IgD-negative memory B cell (primary cell): ENCODE measurements at regions not wholly inside any gene's neighbourhood (a gene's known extent, or its start where the extent isn't known, plus 50 kb on each side); places are given as distances from the start of the nearest gene placed in this dataset.
A peak's percentile ranks its signal among the peaks of the same experiment; 100 is the strongest.

Source experiments
- H3K27ac Mint-ChIP-seq, 3 donors: one replicate each; pipeline ENCODE4 v1.8.0; 2020 to 2022; ENCODE audit warnings: mild to moderate bottlenecking in 3 of 3, mixed read lengths in 3 of 3, moderate library complexity in 1 of 3
- H3K27me3 Mint-ChIP-seq: one replicate; pipeline ENCODE4 v1.8.0; 2021; ENCODE audit warnings: mixed read lengths
- H3K36me3 Mint-ChIP-seq: one replicate; pipeline ENCODE4 v1.8.0; 2020; ENCODE audit warnings: mild to moderate bottlenecking, mixed read lengths
- H3K4me1 Mint-ChIP-seq, 3 donors: one replicate each; pipeline ENCODE4 v1.8.0; 2020 to 2022; ENCODE audit warnings: mixed read lengths in 3 of 3, mild to moderate bottlenecking in 1 of 3
- H3K4me3 Mint-ChIP-seq, 4 donors: one replicate each; pipeline ENCODE4 v1.8.0; 2020 to 2022; ENCODE audit warnings: mild to moderate bottlenecking in 4 of 4, mixed read lengths in 4 of 4, moderate library complexity in 3 of 4
- H3K9me3 Mint-ChIP-seq, 3 donors: one replicate each; pipeline ENCODE4 v1.8.0; 2020 to 2021; ENCODE audit warnings: mixed read lengths in 3 of 3, mild to moderate bottlenecking in 1 of 3

- Mint-ChIP-seq H3K4me3 (no peak overlapping the region), H3K4me1 (no peaks in the 10 kb centered on the region), H3K27ac (no peak overlapping the region), H3K27me3 (peaks cover 7% of the 10 kb centered on the region), H3K9me3 (peaks cover 0 to 2% (median 0%) of the 10 kb centered on the region in 3 donors), H3K36me3 (peaks cover 2% of the 10 kb centered on the region)
These were observed 415.3 kb upstream of the ID2 start for GRCh38 chr2:8266563-8266962.

GRCh38 chr2:8267048-8267447, 414.8 kb upstream of the ID2 start:
- H3K4me1 Mint-ChIP-seq: no peaks in the 10 kb centered on the region
- H3K27me3 Mint-ChIP-seq: peaks cover 6% of the 10 kb centered on the region
- H3K9me3 Mint-ChIP-seq: peaks cover 0 to 2% (median 2%) of the 10 kb centered on the region in 3 donors
- H3K27ac Mint-ChIP-seq: no peak overlapping the region
- H3K36me3 Mint-ChIP-seq: peaks cover 2% of the 10 kb centered on the region
- no peak overlapping the region for H3K4me3 Mint-ChIP-seq

GRCh38 chr2:8267721-8268120, 414.1 kb upstream of the ID2 start:
- Mint-ChIP-seq H3K4me3 (no peak overlapping the region), H3K4me1 (no peaks in the 10 kb centered on the region), H3K36me3 (peaks cover 2% of the 10 kb centered on the region), H3K27me3 (peaks cover 8% of the 10 kb centered on the region), H3K9me3 (peaks cover 0 to 2% (median 2%) of the 10 kb centered on the region in 3 donors), H3K27ac (no peak overlapping the region)

- H3K9me3 Mint-ChIP-seq: peaks cover 0 to 2% (median 2%) of the 10 kb centered on the region in 3 donors
- H3K27ac Mint-ChIP-seq: no peak overlapping the region
- H3K4me3 Mint-ChIP-seq: no peak overlapping the region
- H3K4me1 Mint-ChIP-seq: no peaks in the 10 kb centered on the region
- peaks cover 9% of the 10 kb centered on the region for H3K27me3 Mint-ChIP-seq
- H3K36me3 Mint-ChIP-seq: peaks cover 2% of the 10 kb centered on the region
These were observed 413.6 kb upstream of the ID2 start for GRCh38 chr2:8268172-8268783.

GRCh38 chr2:8270699-8271098, 411.2 kb upstream of the ID2 start:
- Mint-ChIP-seq H3K27ac (no peak overlapping the region), H3K36me3 (no peaks in the 10 kb centered on the region), H3K4me1 (no peaks in the 10 kb centered on the region), H3K27me3 (peaks cover 10% of the 10 kb centered on the region), H3K9me3 (peaks cover 3 to 7% (median 6%) of the 10 kb centered on the region in 3 donors), H3K4me3 (no peak overlapping the region)

- no peak overlapping the region for H3K4me3 Mint-ChIP-seq
- H3K4me1 Mint-ChIP-seq: no peaks in the 10 kb centered on the region
- peaks cover 4% of the 10 kb centered on the region for H3K36me3 Mint-ChIP-seq
- no peak overlapping the region for H3K27ac Mint-ChIP-seq
- peaks cover 6 to 13% (median 7%) of the 10 kb centered on the region in 3 donors for H3K9me3 Mint-ChIP-seq
- H3K27me3 Mint-ChIP-seq: peaks cover 11% of the 10 kb centered on the region
These were observed 410.4 kb upstream of the ID2 start for GRCh38 chr2:8271461-8271860.

- peaks cover 6% of the 10 kb centered on the region for H3K36me3 Mint-ChIP-seq
- H3K4me1 Mint-ChIP-seq: peaks cover 0 to 2% (median 0%) of the 10 kb centered on the region in 3 donors
- peak overlapping the region in 1 of 4 donors; percentile 29 for H3K4me3 Mint-ChIP-seq
- no peak overlapping the region for H3K27ac Mint-ChIP-seq
- peaks cover 8 to 15% (median 10%) of the 10 kb centered on the region in 3 donors for H3K9me3 Mint-ChIP-seq
- peaks cover 16% of the 10 kb centered on the region for H3K27me3 Mint-ChIP-seq
These were observed 405.8 kb upstream of the ID2 start for GRCh38 chr2:8276026-8276425.

- H3K27ac Mint-ChIP-seq: no peak overlapping the region
- peaks cover 0 to 2% (median 0%) of the 10 kb centered on the region in 3 donors for H3K4me1 Mint-ChIP-seq
- no peak overlapping the region for H3K4me3 Mint-ChIP-seq
- H3K27me3 Mint-ChIP-seq: peaks cover 15% of the 10 kb centered on the region
- H3K36me3 Mint-ChIP-seq: peaks cover 6% of the 10 kb centered on the region
- H3K9me3 Mint-ChIP-seq: peaks cover 6 to 15% (median 8%) of the 10 kb centered on the region in 3 donors
These were observed 403.8 kb upstream of the ID2 start for GRCh38 chr2:8277921-8278571.

- H3K36me3 Mint-ChIP-seq: peaks cover 6% of the 10 kb centered on the region
- H3K4me3 Mint-ChIP-seq: no peak overlapping the region
- no peak overlapping the region for H3K27ac Mint-ChIP-seq
- peaks cover 15% of the 10 kb centered on the region for H3K27me3 Mint-ChIP-seq
- H3K9me3 Mint-ChIP-seq: peaks cover 6 to 15% (median 8%) of the 10 kb centered on the region in 3 donors
- peaks cover 0 to 2% (median 0%) of the 10 kb centered on the region in 3 donors for H3K4me1 Mint-ChIP-seq
These were observed 403.0 kb upstream of the ID2 start for GRCh38 chr2:8278709-8279354.

- Mint-ChIP-seq H3K36me3 (peaks cover 9% of the 10 kb centered on the region), H3K27ac (no peak overlapping the region), H3K4me3 (no peak overlapping the region), H3K27me3 (peaks cover 20% of the 10 kb centered on the region), H3K4me1 (peaks cover 0 to 2% (median 0%) of the 10 kb centered on the region in 3 donors), H3K9me3 (peaks cover 6 to 15% (median 8%) of the 10 kb centered on the region in 3 donors)
These were observed 402.4 kb upstream of the ID2 start for GRCh38 chr2:8279506-8279905.

- H3K27me3 Mint-ChIP-seq: peaks cover 18% of the 10 kb centered on the region
These were observed 400.6 kb upstream of the ID2 start for GRCh38 chr2:8281234-8281633.

GRCh38 chr2:8281950-8282857, 399.7 kb upstream of the ID2 start:
- peaks cover 2% of the 10 kb centered on the region for H3K36me3 Mint-ChIP-seq
- peak overlapping the region in 1 of 4 donors; percentile 26 for H3K4me3 Mint-ChIP-seq
- peaks cover 0 to 2% (median 0%) of the 10 kb centered on the region in 3 donors for H3K4me1 Mint-ChIP-seq
- H3K27me3 Mint-ChIP-seq: peaks cover 17% of the 10 kb centered on the region
- no peak overlapping the region for H3K27ac Mint-ChIP-seq
- peaks cover 0 to 1% (median 0%) of the 10 kb centered on the region in 3 donors for H3K9me3 Mint-ChIP-seq

More at GRCh38 chr2:8281234-8281633, 400.6 kb upstream of the ID2 start:
- Mint-ChIP-seq H3K36me3 (peaks cover 7% of the 10 kb centered on the region), H3K4me1 (peaks cover 0 to 2% (median 0%) of the 10 kb centered on the region in 3 donors), H3K27ac (no peak overlapping the region), H3K9me3 (peaks cover 1 to 5% (median 4%) of the 10 kb centered on the region in 3 donors), H3K4me3 (no peak overlapping the region)

- H3K4me3 Mint-ChIP-seq: peak overlapping the region in 1 of 4 donors; percentile 26
- H3K4me1 Mint-ChIP-seq: peaks cover 0 to 2% (median 0%) of the 10 kb centered on the region in 3 donors
- peaks cover 22% of the 10 kb centered on the region for H3K27me3 Mint-ChIP-seq
- H3K9me3 Mint-ChIP-seq: peaks cover 0 to 1% (median 0%) of the 10 kb centered on the region in 3 donors
- no peak overlapping the region for H3K27ac Mint-ChIP-seq
- H3K36me3 Mint-ChIP-seq: peaks cover 2% of the 10 kb centered on the region
These were observed 399.0 kb upstream of the ID2 start for GRCh38 chr2:8282858-8283252.

GRCh38 chr2:8285081-8285480, 396.8 kb upstream of the ID2 start:
- H3K4me3 Mint-ChIP-seq: no peak overlapping the region
- H3K9me3 Mint-ChIP-seq: peaks cover 0 to 3% (median 0%) of the 10 kb centered on the region in 3 donors
- peaks cover 21% of the 10 kb centered on the region for H3K27me3 Mint-ChIP-seq
- H3K36me3 Mint-ChIP-seq: peaks cover 2% of the 10 kb centered on the region
- no peaks in the 10 kb centered on the region for H3K4me1 Mint-ChIP-seq
- no peak overlapping the region for H3K27ac Mint-ChIP-seq
